ENCODE measurements at regions not wholly inside any gene's neighbourhood (a gene's known extent, or its start where the extent isn't known, plus 50 kb on each side); places are given as distances from the start of the nearest gene placed in this dataset.

GRCh38 chr2:194395818-194396217 lies 1261.2 kb upstream of the SLC39A10 start:
- Histone ChIP-seq H3K27ac (ENCODE audit: insufficient read depth, low read depth, low read length) (no peak overlapping the region), H3K9ac (replicated peaks; ENCODE audit: extremely low read depth, insufficient read depth, low read length) (no peak overlapping the region), H2AFZ (ENCODE audit: low read depth, low read length) (no peak overlapping the region), H3K9me1 (replicated peaks; ENCODE audit: control insufficient read depth, extremely low read depth, insufficient read depth, low read length) (no peaks in the 10 kb centered on the region), H3K4me2 (ENCODE audit: insufficient read depth, low read length) (no peak overlapping the region), H3K4me1 (ENCODE audit: control insufficient read depth, extremely low read depth, insufficient read depth, low read length) (no peaks in the 10 kb centered on the region), H3K36me3 (ENCODE audit: control insufficient read depth in 2 of 2, extremely low read depth in 1 of 2, insufficient read depth in 2 of 2, low read length in 2 of 2) (no peaks in the 10 kb centered on the region), H4K20me1 (replicated peaks; ENCODE audit: control insufficient read depth, extremely low read depth, insufficient read depth, low read length) (no peaks in the 10 kb centered on the region), H3K79me2 (ENCODE audit: control insufficient read depth, insufficient read depth, low read length) (no peaks in the 10 kb centered on the region), H3K27me3 (ENCODE audit: control insufficient read depth in 2 of 2, insufficient read depth in 2 of 2, low read length in 2 of 2) (no peaks in the 10 kb centered on the region), H3K4me3 (replicated peaks in 1 of 3; ENCODE audit: insufficient read depth in 1 of 3, low read depth in 1 of 3, low read length in 3 of 3) (no peak overlapping the region), H3K9me3 (replicated peaks; ENCODE audit: control insufficient read depth, insufficient read depth, low read length) (no peaks in the 10 kb centered on the region)
- intact Hi-C loops (cut with micrococcal nuclease) (no loop called here), dilution Hi-C loops (cut with MboI; ENCODE audit: extremely low pct_ligation_motif_present, low sequenced_read_pairs) (no loop called here)
- TF ChIP-seq POLR2AphosphoS5 (IDR thresholded peaks at IDR 0.05; ENCODE audit: insufficient read depth, low read depth, low read length) (no peak), GATA2 (IDR thresholded peaks at IDR 0.05; ENCODE audit: insufficient read depth, insufficient read length, low read depth, low read length) (no peak), EZH2 (IDR thresholded peaks at IDR 0.05; ENCODE audit: borderline replicate concordance, low read depth, low read length, severe bottlenecking) (no peak), CTCF (IDR thresholded peaks at IDR 0.05; ENCODE audit: extremely low read depth in 1 of 2, insufficient read depth in 1 of 2, low read depth in 1 of 2, low read length in 2 of 2) (no peak), JUN (IDR thresholded peaks at IDR 0.05; ENCODE audit: borderline replicate concordance, insufficient read depth, insufficient read length, low read depth) (no peak), MAX (IDR thresholded peaks at IDR 0.05; ENCODE audit: insufficient read depth, insufficient read length) (no peak), MYC (IDR thresholded peaks at IDR 0.05; ENCODE audit: low read depth, low read length) (no peak), FOS (IDR thresholded peaks at IDR 0.05; ENCODE audit: borderline replicate concordance, insufficient read depth, low read length) (no peak), POLR2A (IDR thresholded peaks at IDR 0.05; ENCODE audit: low read depth, low read length) (no peak)
- FAIRE-seq (no peak), DNase-seq (ENCODE audit: low read depth, low spot score) (no peak)
- no TSS peak for BruUV-seq (replicated peaks)
- CTCF ChIA-PET = no interaction called here
- POLR2A ChIA-PET = no interaction called here

Data from endothelial cell of umbilical vein (primary cell).